ENCODE measurements at regions not wholly inside any gene's neighbourhood (a gene's known extent, or its start where the extent isn't known, plus 50 kb on each side); places are given as distances from the start of the nearest gene placed in this dataset.

DNA sequence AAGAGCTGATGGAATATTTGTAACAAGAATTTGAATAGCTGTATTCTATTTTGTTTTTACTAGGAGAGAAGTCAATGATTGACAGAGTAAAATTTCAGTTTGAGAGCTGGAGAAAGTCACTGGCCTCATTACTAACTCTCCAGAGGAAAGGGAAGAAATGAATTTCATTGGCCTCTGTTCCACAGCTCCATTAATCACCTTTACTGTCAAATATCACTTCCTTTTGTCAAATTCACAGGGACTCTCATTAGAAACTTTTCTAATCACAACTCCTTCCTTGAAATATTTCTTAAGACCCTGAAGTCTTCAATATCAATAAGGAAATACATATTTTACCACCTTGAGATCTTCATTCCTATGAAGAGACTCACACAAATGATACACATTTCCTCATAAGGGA is 379.9 kb upstream of the RASGRP1 start:
- TF ChIP-seq POLR2A (IDR thresholded peaks at IDR 0.05; ENCODE audit: low read depth, low read length) (no peak), POLR2AphosphoS5 (IDR thresholded peaks at IDR 0.05; ENCODE audit: low read depth, low read length) (no peak), POU2F2 (IDR thresholded peaks at IDR 0.05; ENCODE audit: low read depth, low read length) (no peak), TAF1 (IDR thresholded peaks at IDR 0.05; ENCODE audit: low read depth, low read length) (no peak), SPI1 (IDR thresholded peaks at IDR 0.05; ENCODE audit: low read depth, low read length) (no peak)
